WTC11 (cell line): ENCODE measurements at regions not wholly inside any gene's neighbourhood (a gene's known extent, or its start where the extent isn't known, plus 50 kb on each side); places are given as distances from the start of the nearest gene placed in this dataset.

Experiments
- ARID4B ChIP-seq: sonication (generic); formaldehyde crosslinking; IDR thresholded peaks from 2 replicates; pipeline ENCODE4 v1.8.0; 2023; ENCODE audit warnings: missing genetic modification reagents, mild to moderate bottlenecking, borderline replicate concordance
- ATF6 ChIP-seq: sonication (generic); formaldehyde crosslinking; IDR thresholded peaks from 2 replicates; pipeline ENCODE4 v1.8.1; 2023; ENCODE audit warnings: mild to moderate bottlenecking, missing genetic modification reagents
- IRF2 ChIP-seq: sonication (generic); formaldehyde crosslinking; IDR thresholded peaks from 2 replicates; pipeline ENCODE4 v1.8.0; 2022; ENCODE audit warnings: low read depth, missing genetic modification reagents, borderline replicate concordance
- JUN ChIP-seq: sonication (generic); formaldehyde crosslinking; IDR thresholded peaks from 2 replicates; pipeline ENCODE4 v1.8.0; 2023; ENCODE audit warnings: mild to moderate bottlenecking, missing genetic modification reagents
- MLX ChIP-seq: sonication (generic); formaldehyde crosslinking; IDR thresholded peaks from 2 replicates; pipeline ENCODE4 v1.8.1; 2023; ENCODE audit warnings: mild to moderate bottlenecking, missing genetic modification reagents, moderate library complexity
- NFE2L1 ChIP-seq: sonication (generic); formaldehyde crosslinking; IDR thresholded peaks from 2 replicates; pipeline ENCODE4 v1.8.1; 2023; ENCODE audit warnings: missing genetic modification reagents
- NFYB ChIP-seq: sonication (generic); formaldehyde crosslinking; conservative IDR thresholded peaks from 2 replicates; pipeline ENCODE4 v1.8.0; 2022; ENCODE audit warnings: low read depth, missing genetic modification reagents
- SP1 ChIP-seq: sonication (generic); formaldehyde crosslinking; conservative IDR thresholded peaks from 2 replicates; pipeline ENCODE4 v1.8.1; 2022; ENCODE audit warnings: missing genetic modification reagents
- TEAD4 ChIP-seq: sonication (generic); formaldehyde crosslinking; IDR thresholded peaks from 2 replicates; pipeline ENCODE4 v1.8.0; 2022; ENCODE audit warnings: mild to moderate bottlenecking, missing genetic modification reagents
- TF ChIP-seq, protein P1 (sequence below): fragments of 200-600 bp; IDR thresholded peaks from 2 replicates; pipeline ENCODE4 v1.8.0; 2022; ENCODE audit warnings: antibody characterized with exemption
- TF ChIP-seq, protein P2 (sequence below): sonication (generic); formaldehyde crosslinking; IDR thresholded peaks from 2 replicates; pipeline ENCODE4 v1.8.1; 2022; ENCODE audit warnings: low read depth, missing genetic modification reagents, borderline replicate concordance
- TF ChIP-seq, protein P3 (sequence below): fragments of 250-450 bp; sonication (Bioruptor Pico); IDR thresholded peaks from 2 replicates; pipeline ENCODE4 v2.1.2; 2022; ENCODE audit warnings: mild to moderate bottlenecking, moderate library complexity

GRCh38 chr18:53795061-53795460 is 429.4 kb downstream of the MBD2 start:
- TF ChIP-seq NFE2L1 (no peak), TEAD4 (CRISPR knock-in tag) (no peak), ARID4B (no peak), NFYB (CRISPR knock-in tag) (no peak), SP1 (no peak), MLX (CRISPR knock-in tag) (no peak), JUN (no peak), IRF2 (CRISPR knock-in tag) (no peak), ATF6 (CRISPR knock-in tag) (no peak)
- TF ChIP-seq, protein P1, sequence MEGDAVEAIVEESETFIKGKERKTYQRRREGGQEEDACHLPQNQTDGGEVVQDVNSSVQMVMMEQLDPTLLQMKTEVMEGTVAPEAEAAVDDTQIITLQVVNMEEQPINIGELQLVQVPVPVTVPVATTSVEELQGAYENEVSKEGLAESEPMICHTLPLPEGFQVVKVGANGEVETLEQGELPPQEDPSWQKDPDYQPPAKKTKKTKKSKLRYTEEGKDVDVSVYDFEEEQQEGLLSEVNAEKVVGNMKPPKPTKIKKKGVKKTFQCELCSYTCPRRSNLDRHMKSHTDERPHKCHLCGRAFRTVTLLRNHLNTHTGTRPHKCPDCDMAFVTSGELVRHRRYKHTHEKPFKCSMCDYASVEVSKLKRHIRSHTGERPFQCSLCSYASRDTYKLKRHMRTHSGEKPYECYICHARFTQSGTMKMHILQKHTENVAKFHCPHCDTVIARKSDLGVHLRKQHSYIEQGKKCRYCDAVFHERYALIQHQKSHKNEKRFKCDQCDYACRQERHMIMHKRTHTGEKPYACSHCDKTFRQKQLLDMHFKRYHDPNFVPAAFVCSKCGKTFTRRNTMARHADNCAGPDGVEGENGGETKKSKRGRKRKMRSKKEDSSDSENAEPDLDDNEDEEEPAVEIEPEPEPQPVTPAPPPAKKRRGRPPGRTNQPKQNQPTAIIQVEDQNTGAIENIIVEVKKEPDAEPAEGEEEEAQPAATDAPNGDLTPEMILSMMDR = no peak
- TF ChIP-seq, protein P2, sequence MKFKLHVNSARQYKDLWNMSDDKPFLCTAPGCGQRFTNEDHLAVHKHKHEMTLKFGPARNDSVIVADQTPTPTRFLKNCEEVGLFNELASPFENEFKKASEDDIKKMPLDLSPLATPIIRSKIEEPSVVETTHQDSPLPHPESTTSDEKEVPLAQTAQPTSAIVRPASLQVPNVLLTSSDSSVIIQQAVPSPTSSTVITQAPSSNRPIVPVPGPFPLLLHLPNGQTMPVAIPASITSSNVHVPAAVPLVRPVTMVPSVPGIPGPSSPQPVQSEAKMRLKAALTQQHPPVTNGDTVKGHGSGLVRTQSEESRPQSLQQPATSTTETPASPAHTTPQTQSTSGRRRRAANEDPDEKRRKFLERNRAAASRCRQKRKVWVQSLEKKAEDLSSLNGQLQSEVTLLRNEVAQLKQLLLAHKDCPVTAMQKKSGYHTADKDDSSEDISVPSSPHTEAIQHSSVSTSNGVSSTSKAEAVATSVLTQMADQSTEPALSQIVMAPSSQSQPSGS (CRISPR knock-in tag) = no peak
- TF ChIP-seq, protein P3, sequence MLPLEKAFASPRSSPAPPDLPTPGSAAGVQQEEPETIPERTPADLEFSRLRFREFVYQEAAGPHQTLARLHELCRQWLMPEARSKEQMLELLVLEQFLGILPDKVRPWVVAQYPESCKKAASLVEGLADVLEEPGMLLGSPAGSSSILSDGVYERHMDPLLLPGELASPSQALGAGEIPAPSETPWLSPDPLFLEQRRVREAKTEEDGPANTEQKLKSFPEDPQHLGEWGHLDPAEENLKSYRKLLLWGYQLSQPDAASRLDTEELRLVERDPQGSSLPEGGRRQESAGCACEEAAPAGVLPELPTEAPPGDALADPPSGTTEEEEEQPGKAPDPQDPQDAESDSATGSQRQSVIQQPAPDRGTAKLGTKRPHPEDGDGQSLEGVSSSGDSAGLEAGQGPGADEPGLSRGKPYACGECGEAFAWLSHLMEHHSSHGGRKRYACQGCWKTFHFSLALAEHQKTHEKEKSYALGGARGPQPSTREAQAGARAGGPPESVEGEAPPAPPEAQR (CRISPR knock-in tag) = no peak
